HCT116 (cell line): ENCODE measurements at regions not wholly inside any gene's neighbourhood (a gene's known extent, or its start where the extent isn't known, plus 50 kb on each side); places are given as distances from the start of the nearest gene placed in this dataset.

Experiments
- ATAC-seq: fragments of 200-7000 bp; cut with Tn5 transposase; 2 replicates; pipeline ENCODE4 v1.9.1; 2020; ENCODE audit warnings: mild to moderate bottlenecking, moderate library complexity
- BruUV-seq: library from RNA; stranded (reverse); fragments of 400-500 nt; replicated peaks from 2 replicates; lab custom pipeline; 2021; lab: Mats Ljungman, UMichigan
- CTCF ChIA-PET: fragments of 300-600 bp; sonication (Branson Sonifier 250); formaldehyde crosslinking; loops from one replicate; lab custom pipeline; 2021; ENCODE audit warnings: antibody characterized with exemption; lab: Charles Lee
- POLR2A ChIA-PET: fragments of 300-600, 350-600 bp; sonication (Branson Sonifier 250); formaldehyde crosslinking; loops from one replicate; lab custom pipeline; 2021; ENCODE audit warnings: antibody characterized with exemption; lab: Charles Lee
- RAD21 ChIA-PET, 2 experiments: fragments of 300-600 bp; sonication (Branson Sonifier 250); formaldehyde crosslinking; loops; one replicate each; lab custom pipeline; 2023; ENCODE audit warnings: low total read pairs in 2 of 2; ENCODE audit not compliant: uncharacterized antibody in 2 of 2, unreplicated experiment in 2 of 2, low non-redundant PET in 1 of 2; lab: Charles Lee
- DNase-seq: peaks from one replicate; pipeline ENCODE4 v3.0.0-alpha.2; 2010; ENCODE audit warnings: low read depth, low spot score
- H2AFZ ChIP-seq: fragments of 200-600 bp; shearing (Covaris generic), sonication (generic); 2 replicates; pipeline ENCODE4 v1.6.1; 2017; ENCODE audit warnings: low read depth, mixed run types, mixed read lengths, antibody characterized with exemption, low read length; ENCODE audit not compliant: poor library complexity, severe bottlenecking
- H3K27ac ChIP-seq: 2 replicates; pipeline ENCODE4 v1.5.1; 2012; ENCODE audit warnings: low read depth, low read length
- H3K27me3 ChIP-seq: fragments of 200-600 bp; sonication (generic); 2 replicates; pipeline ENCODE4 v1.6.1; 2016; ENCODE audit warnings: mixed run types, low read length, mixed read lengths; ENCODE audit not compliant: insufficient read depth
- H3K36me3 ChIP-seq, 2 experiments: fragments of 200-500 bp in 1 of 2; fragments of 200-600 bp in 1 of 2; sonication (Bioruptor generic) in 1 of 2; sonication (generic) in 1 of 2; 2 replicates each; pipeline versions ENCODE4 v1.5.1 to v1.6.1; 2014 to 2016; ENCODE audit warnings: low read length in 2 of 2, inconsistent platforms in 1 of 2, mixed read lengths in 1 of 2, mixed run types in 1 of 2; ENCODE audit not compliant: insufficient read depth in 2 of 2, control insufficient read depth in 1 of 2
- H3K4me1 ChIP-seq, 2 experiments: fragments of 200-600 bp in 1 of 2; sonication (generic) in 1 of 2; 2 replicates each; pipeline versions ENCODE4 v1.5.1 to v1.6.1; 2012 to 2017; ENCODE audit warnings: low read length in 2 of 2, inconsistent platforms in 1 of 2, mild to moderate bottlenecking in 1 of 2, mixed read lengths in 1 of 2, mixed run types in 1 of 2, moderate library complexity in 1 of 2; ENCODE audit not compliant: insufficient read depth in 2 of 2, control insufficient read depth in 1 of 2
- H3K4me2 ChIP-seq: fragments of 200-600 bp; sonication (generic); 2 replicates; pipeline ENCODE4 v1.6.1; 2017; ENCODE audit warnings: mixed run types, low read length, mixed read lengths
- H3K4me3 ChIP-seq, 2 experiments: fragments of 200-600 bp in 1 of 2; sonication (generic) in 1 of 2; replicated peaks in 1 of 2; 2 replicates each; pipeline ENCODE4 v1.5.1; 2011 to 2016; ENCODE audit warnings: low read length in 2 of 2, control low read depth in 1 of 2, low read depth in 1 of 2, mild to moderate bottlenecking in 1 of 2, mixed read lengths in 1 of 2, mixed run types in 1 of 2
- H3K79me2 ChIP-seq: fragments of 200-600 bp; sonication (generic); 2 replicates; pipeline ENCODE4 v1.6.1; 2017; ENCODE audit warnings: mild to moderate bottlenecking, mixed run types, low read length, moderate library complexity, mixed read lengths; ENCODE audit not compliant: insufficient read depth
- H3K9ac ChIP-seq: fragments of 200-600 bp; sonication (generic); 2 replicates; pipeline ENCODE4 v1.6.1; 2016; ENCODE audit warnings: low read length, mixed read lengths
- H3K9me2 ChIP-seq: fragments of 200-600 bp; sonication (generic), shearing (Covaris generic); 2 replicates; pipeline ENCODE4 v1.6.1; 2017; ENCODE audit warnings: mixed run types, mild to moderate bottlenecking, moderate library complexity; ENCODE audit not compliant: insufficient read depth
- H3K9me3 ChIP-seq, 2 experiments: fragments of 200-500 bp in 1 of 2; fragments of 200-600 bp in 1 of 2; sonication (Bioruptor generic) in 1 of 2; sonication (generic) in 1 of 2; 2 replicates each; pipeline ENCODE4 v1.6.1; 2014 to 2017; ENCODE audit warnings: low read length in 2 of 2, mixed read lengths in 2 of 2, inconsistent platforms in 1 of 2, low read depth in 1 of 2, mild to moderate bottlenecking in 1 of 2, mixed run types in 1 of 2, moderate library complexity in 1 of 2; ENCODE audit not compliant: control insufficient read depth in 1 of 2, insufficient read depth in 1 of 2
- H4K20me1 ChIP-seq: fragments of 200-600 bp; sonication (generic), shearing (Covaris generic); 2 replicates; pipeline ENCODE4 v1.6.1; 2017; ENCODE audit warnings: mixed run types, mild to moderate bottlenecking, moderate library complexity; ENCODE audit not compliant: insufficient read depth
- CBX3 ChIP-seq: IDR thresholded peaks from 2 replicates; pipeline ENCODE4 v1.6.1; 2012; ENCODE audit warnings: low read depth
- CEBPB ChIP-seq: IDR thresholded peaks from 2 replicates; pipeline ENCODE4 v1.6.1; 2012; ENCODE audit warnings: low read depth
- ELF1 ChIP-seq: IDR thresholded peaks from 2 replicates; pipeline ENCODE4 v1.6.1; 2012; ENCODE audit warnings: low read depth, borderline replicate concordance
- EZH2 ChIP-seq: fragments of 200-600 bp; sonication (generic); IDR thresholded peaks from 2 replicates; pipeline ENCODE4 v1.6.1; 2017; ENCODE audit warnings: antibody characterized with exemption, mixed run types
- EZH2phosphoT487 ChIP-seq: fragments of 200-600 bp; IDR thresholded peaks from 2 replicates; pipeline ENCODE4 v1.6.1; 2018; ENCODE audit warnings: antibody characterized with exemption, borderline replicate concordance
- FOSL1 ChIP-seq: IDR thresholded peaks from 2 replicates; pipeline ENCODE4 v1.6.1; 2012; ENCODE audit warnings: low read depth
- POLR2A ChIP-seq: IDR thresholded peaks from 2 replicates; pipeline ENCODE4 v1.7.0; 2011; ENCODE audit warnings: borderline replicate concordance; ENCODE audit not compliant: insufficient read depth, insufficient read length; ENCODE audit errors: extremely low read depth
- POLR2AphosphoS5 ChIP-seq: IDR thresholded peaks from 2 replicates; pipeline ENCODE4 v1.6.1; 2011; ENCODE audit warnings: mild to moderate bottlenecking, low read depth, low read length, moderate library complexity
- RAD21 ChIP-seq: IDR thresholded peaks from 2 replicates; pipeline ENCODE4 v1.6.1; 2012; ENCODE audit warnings: low read depth, mild to moderate bottlenecking
- SIN3A ChIP-seq: IDR thresholded peaks from 2 replicates; pipeline ENCODE4 v1.6.1; 2012; ENCODE audit warnings: low read depth
- SRF ChIP-seq: IDR thresholded peaks from 2 replicates; pipeline ENCODE4 v1.6.1; 2012; ENCODE audit warnings: low read depth
- YY1 ChIP-seq: IDR thresholded peaks from 2 replicates; pipeline ENCODE4 v1.6.1; 2011; ENCODE audit warnings: low read length, low read depth, moderate library complexity, mild to moderate bottlenecking; ENCODE audit not compliant: insufficient replicate concordance; ENCODE audit errors: extremely low read depth
- ZNF274 ChIP-seq: fragments of 200-500 bp; sonication (Bioruptor generic); IDR thresholded peaks from 2 replicates; pipeline ENCODE4 v1.6.1; 2014; ENCODE audit warnings: mild to moderate bottlenecking, low read depth, low read length, inconsistent platforms
- intact Hi-C: fragments of 100-400 bp; cut with micrococcal nuclease; formaldehyde crosslinking; loops from 2 replicates; pipeline ENCODE4 v1.10.0; 2022
- TF ChIP-seq, protein P1 (sequence below): IDR thresholded peaks from 2 replicates; pipeline ENCODE4 v1.6.1; 2012
- TF ChIP-seq, protein P2 (sequence below): IDR thresholded peaks from 2 replicates; pipeline ENCODE4 v1.6.1; 2012; ENCODE audit warnings: low read depth
- TF ChIP-seq, protein P3 (sequence below), 3 experiments: fragments of 200-600 bp in 1 of 3; sonication (generic) in 1 of 3; IDR thresholded peaks in 2 of 3; conservative IDR thresholded peaks in 1 of 3; 2 replicates each; pipeline ENCODE4 v1.5.1; 2012 to 2017; ENCODE audit warnings: low read depth in 2 of 3, low read length in 2 of 3, antibody characterized with exemption in 1 of 3, borderline replicate concordance in 1 of 3, control low read depth in 1 of 3, mild to moderate bottlenecking in 1 of 3, mixed read lengths in 1 of 3, mixed run types in 1 of 3, moderate library complexity in 1 of 3; ENCODE audit not compliant: insufficient read depth in 1 of 3
- TF ChIP-seq, protein P4 (sequence below): IDR thresholded peaks from 2 replicates; pipeline ENCODE4 v1.6.1; 2012
- TF ChIP-seq, protein P5 (sequence below): IDR thresholded peaks from 2 replicates; pipeline ENCODE4 v1.6.1; 2011; ENCODE audit warnings: mild to moderate bottlenecking, low read length, moderate library complexity; ENCODE audit not compliant: insufficient replicate concordance; ENCODE audit errors: extremely low read depth

DNA sequence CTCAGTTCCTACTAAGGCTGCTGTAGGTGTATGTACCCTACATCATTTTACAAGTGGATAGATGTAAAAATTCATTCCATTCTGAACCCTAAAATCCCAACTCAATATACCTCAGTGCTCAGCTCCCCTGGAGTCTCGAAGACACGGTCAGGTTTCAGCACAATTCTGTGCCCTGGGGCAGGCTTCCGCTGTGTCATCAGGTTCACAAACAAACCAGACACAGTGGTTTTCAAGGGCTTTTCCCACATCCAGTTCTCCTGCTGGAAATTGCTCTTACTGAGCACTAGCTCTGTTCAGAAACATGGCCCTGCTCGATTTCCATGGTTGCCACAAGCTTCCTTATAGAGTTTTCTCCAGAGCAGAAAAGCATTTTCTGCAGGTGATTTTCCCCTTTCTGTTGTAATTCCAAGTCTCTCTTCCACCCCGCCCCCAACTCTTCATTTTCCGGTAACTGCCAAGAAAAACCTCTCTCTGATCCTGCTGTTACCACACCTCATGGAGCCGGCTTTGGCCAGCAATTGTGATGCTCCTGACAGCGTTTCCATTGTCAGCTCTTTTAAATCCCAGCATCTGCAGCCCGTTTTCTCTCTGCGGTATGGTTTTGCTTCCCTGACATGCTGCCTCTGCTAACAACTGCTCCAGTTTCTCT lies 483.0 kb upstream of the CCDC196 start:
- TF ChIP-seq POLR2A: no peak
- TF ChIP-seq, protein P1, sequence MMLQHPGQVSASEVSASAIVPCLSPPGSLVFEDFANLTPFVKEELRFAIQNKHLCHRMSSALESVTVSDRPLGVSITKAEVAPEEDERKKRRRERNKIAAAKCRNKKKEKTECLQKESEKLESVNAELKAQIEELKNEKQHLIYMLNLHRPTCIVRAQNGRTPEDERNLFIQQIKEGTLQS: no peak
- no peak for TF ChIP-seq CEBPB
- TF ChIP-seq FOSL1: no peak
- TF ChIP-seq, protein P2, sequence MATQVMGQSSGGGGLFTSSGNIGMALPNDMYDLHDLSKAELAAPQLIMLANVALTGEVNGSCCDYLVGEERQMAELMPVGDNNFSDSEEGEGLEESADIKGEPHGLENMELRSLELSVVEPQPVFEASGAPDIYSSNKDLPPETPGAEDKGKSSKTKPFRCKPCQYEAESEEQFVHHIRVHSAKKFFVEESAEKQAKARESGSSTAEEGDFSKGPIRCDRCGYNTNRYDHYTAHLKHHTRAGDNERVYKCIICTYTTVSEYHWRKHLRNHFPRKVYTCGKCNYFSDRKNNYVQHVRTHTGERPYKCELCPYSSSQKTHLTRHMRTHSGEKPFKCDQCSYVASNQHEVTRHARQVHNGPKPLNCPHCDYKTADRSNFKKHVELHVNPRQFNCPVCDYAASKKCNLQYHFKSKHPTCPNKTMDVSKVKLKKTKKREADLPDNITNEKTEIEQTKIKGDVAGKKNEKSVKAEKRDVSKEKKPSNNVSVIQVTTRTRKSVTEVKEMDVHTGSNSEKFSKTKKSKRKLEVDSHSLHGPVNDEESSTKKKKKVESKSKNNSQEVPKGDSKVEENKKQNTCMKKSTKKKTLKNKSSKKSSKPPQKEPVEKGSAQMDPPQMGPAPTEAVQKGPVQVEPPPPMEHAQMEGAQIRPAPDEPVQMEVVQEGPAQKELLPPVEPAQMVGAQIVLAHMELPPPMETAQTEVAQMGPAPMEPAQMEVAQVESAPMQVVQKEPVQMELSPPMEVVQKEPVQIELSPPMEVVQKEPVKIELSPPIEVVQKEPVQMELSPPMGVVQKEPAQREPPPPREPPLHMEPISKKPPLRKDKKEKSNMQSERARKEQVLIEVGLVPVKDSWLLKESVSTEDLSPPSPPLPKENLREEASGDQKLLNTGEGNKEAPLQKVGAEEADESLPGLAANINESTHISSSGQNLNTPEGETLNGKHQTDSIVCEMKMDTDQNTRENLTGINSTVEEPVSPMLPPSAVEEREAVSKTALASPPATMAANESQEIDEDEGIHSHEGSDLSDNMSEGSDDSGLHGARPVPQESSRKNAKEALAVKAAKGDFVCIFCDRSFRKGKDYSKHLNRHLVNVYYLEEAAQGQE: no peak
- no peak for TF ChIP-seq CBX3
- TF ChIP-seq SIN3A: no peak
- TF ChIP-seq, protein P3, sequence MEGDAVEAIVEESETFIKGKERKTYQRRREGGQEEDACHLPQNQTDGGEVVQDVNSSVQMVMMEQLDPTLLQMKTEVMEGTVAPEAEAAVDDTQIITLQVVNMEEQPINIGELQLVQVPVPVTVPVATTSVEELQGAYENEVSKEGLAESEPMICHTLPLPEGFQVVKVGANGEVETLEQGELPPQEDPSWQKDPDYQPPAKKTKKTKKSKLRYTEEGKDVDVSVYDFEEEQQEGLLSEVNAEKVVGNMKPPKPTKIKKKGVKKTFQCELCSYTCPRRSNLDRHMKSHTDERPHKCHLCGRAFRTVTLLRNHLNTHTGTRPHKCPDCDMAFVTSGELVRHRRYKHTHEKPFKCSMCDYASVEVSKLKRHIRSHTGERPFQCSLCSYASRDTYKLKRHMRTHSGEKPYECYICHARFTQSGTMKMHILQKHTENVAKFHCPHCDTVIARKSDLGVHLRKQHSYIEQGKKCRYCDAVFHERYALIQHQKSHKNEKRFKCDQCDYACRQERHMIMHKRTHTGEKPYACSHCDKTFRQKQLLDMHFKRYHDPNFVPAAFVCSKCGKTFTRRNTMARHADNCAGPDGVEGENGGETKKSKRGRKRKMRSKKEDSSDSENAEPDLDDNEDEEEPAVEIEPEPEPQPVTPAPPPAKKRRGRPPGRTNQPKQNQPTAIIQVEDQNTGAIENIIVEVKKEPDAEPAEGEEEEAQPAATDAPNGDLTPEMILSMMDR (IDR thresholded peaks at IDR 0.05 in 2 of 3, conservative IDR thresholded peaks at IDR 0.05 in 1 of 3; ENCODE audit: borderline replicate concordance in 1 of 3, insufficient read depth in 1 of 3, low read depth in 2 of 3, low read length in 2 of 3): no peak
- TF ChIP-seq, protein P4, sequence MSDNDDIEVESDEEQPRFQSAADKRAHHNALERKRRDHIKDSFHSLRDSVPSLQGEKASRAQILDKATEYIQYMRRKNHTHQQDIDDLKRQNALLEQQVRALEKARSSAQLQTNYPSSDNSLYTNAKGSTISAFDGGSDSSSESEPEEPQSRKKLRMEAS: no peak
- TF ChIP-seq ZNF274: no peak
- no peak for TF ChIP-seq SRF
- no peak for TF ChIP-seq ELF1
- no peak for TF ChIP-seq POLR2AphosphoS5
- TF ChIP-seq EZH2: no peak
- TF ChIP-seq EZH2phosphoT487: no peak
- TF ChIP-seq RAD21: no peak
- TF ChIP-seq, protein P5, sequence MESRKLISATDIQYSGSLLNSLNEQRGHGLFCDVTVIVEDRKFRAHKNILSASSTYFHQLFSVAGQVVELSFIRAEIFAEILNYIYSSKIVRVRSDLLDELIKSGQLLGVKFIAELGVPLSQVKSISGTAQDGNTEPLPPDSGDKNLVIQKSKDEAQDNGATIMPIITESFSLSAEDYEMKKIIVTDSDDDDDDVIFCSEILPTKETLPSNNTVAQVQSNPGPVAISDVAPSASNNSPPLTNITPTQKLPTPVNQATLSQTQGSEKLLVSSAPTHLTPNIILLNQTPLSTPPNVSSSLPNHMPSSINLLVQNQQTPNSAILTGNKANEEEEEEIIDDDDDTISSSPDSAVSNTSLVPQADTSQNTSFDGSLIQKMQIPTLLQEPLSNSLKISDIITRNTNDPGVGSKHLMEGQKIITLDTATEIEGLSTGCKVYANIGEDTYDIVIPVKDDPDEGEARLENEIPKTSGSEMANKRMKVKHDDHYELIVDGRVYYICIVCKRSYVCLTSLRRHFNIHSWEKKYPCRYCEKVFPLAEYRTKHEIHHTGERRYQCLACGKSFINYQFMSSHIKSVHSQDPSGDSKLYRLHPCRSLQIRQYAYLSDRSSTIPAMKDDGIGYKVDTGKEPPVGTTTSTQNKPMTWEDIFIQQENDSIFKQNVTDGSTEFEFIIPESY: no peak
- TF ChIP-seq YY1: no peak
- H3K4me1 ChIP-seq: no peaks in the 10 kb centered on the region
- H3K27ac ChIP-seq: no peak overlapping the region
- ATAC-seq (no peak), DNase-seq (no peak)
- intact Hi-C loops: no loop called here
- RAD21 ChIA-PET: no interaction called here
- no peaks in the 10 kb centered on the region for H3K27me3 ChIP-seq
- H3K9me2 ChIP-seq: no peaks in the 10 kb centered on the region
- CTCF ChIA-PET: no interaction called here
- H3K36me3 ChIP-seq: no peaks in the 10 kb centered on the region
- POLR2A ChIA-PET: no interaction called here
- H3K4me3 ChIP-seq: no peak overlapping the region
- no peak overlapping the region for H3K4me2 ChIP-seq
- H3K9me3 ChIP-seq: peaks cover 0 to 9% of the 10 kb centered on the region in 2 experiments; a peak in 1 of 4 replicates
- no peak overlapping the region for H2AFZ ChIP-seq
- BruUV-seq: no TSS peak
- H4K20me1 ChIP-seq: no peaks in the 10 kb centered on the region
- no peaks in the 10 kb centered on the region for H3K79me2 ChIP-seq
- no peak overlapping the region for H3K9ac ChIP-seq
